ENCODE measurements at regions not wholly inside any gene's neighbourhood (a gene's known extent, or its start where the extent isn't known, plus 50 kb on each side); places are given as distances from the start of the nearest gene placed in this dataset.

DNA sequence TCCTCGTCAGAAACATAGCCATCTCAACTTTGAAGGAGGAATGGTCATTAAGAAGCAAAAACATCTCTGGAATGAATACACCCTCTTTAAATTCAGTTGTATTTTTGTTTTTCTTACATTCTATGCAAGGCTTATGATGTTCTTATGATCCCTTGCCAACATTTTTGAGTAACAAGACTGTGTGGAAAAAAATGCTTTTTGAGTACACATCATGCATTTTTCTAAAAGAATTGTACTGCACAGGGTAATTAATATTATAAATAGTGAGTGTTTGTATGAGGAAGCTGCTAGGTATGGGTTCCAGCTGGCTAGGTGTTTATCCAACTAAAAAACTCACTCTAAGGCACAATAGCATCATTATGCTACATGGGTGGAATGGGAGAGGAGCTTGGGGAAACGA lies 59.0 kb upstream of the SPATS2L start:
- TF ChIP-seq, protein P1, sequence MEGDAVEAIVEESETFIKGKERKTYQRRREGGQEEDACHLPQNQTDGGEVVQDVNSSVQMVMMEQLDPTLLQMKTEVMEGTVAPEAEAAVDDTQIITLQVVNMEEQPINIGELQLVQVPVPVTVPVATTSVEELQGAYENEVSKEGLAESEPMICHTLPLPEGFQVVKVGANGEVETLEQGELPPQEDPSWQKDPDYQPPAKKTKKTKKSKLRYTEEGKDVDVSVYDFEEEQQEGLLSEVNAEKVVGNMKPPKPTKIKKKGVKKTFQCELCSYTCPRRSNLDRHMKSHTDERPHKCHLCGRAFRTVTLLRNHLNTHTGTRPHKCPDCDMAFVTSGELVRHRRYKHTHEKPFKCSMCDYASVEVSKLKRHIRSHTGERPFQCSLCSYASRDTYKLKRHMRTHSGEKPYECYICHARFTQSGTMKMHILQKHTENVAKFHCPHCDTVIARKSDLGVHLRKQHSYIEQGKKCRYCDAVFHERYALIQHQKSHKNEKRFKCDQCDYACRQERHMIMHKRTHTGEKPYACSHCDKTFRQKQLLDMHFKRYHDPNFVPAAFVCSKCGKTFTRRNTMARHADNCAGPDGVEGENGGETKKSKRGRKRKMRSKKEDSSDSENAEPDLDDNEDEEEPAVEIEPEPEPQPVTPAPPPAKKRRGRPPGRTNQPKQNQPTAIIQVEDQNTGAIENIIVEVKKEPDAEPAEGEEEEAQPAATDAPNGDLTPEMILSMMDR (IDR thresholded peaks at IDR 0.05; ENCODE audit: insufficient read depth in 1 of 2, low read depth in 1 of 2, low read length in 1 of 2, severe bottlenecking in 1 of 2, unreplicated experiment in 1 of 2), result no peak
- peaks cover 2% of the 10 kb centered on the region for H3K4me1 Mint-ChIP-seq (ENCODE audit: low read depth, unreplicated experiment)
- intact Hi-C loops (cut with micrococcal nuclease; ENCODE audit: unreplicated experiment), result no loop called here
- no TSS peak for BruUV-seq (replicated peaks)
- no peak for DNase-seq
- H3K36me3 Mint-ChIP-seq (ENCODE audit: insufficient read depth, unreplicated experiment), result no peaks in the 10 kb centered on the region
- H3K27me3 Mint-ChIP-seq (ENCODE audit: insufficient read depth, unreplicated experiment), result no peaks in the 10 kb centered on the region
- H3K9me3 ChIP-seq, result no peaks in the 10 kb centered on the region
- H3K4me3 Mint-ChIP-seq (ENCODE audit: unreplicated experiment), result no peak overlapping the region
- H3K27me3 ChIP-seq (replicated peaks; ENCODE audit: control insufficient read depth, insufficient read depth, low read length), result no peaks in the 10 kb centered on the region
- POLR2A ChIA-PET, result no interaction called here
- H3K27ac Mint-ChIP-seq (ENCODE audit: unreplicated experiment), result no peak overlapping the region
- peaks cover 7% of the 10 kb centered on the region; the same call in 1 of the 2 replicates for H3K4me1 ChIP-seq
- H3K36me3 ChIP-seq (ENCODE audit: control insufficient read depth, insufficient read depth, low read length), result no peaks in the 10 kb centered on the region
- no peak overlapping the region for H3K4me3 ChIP-seq (ENCODE audit: low read depth, low read length)
- no peaks in the 10 kb centered on the region for H3K9me3 Mint-ChIP-seq (ENCODE audit: unreplicated experiment)
- CTCF ChIA-PET, result no interaction called here

DNA sequence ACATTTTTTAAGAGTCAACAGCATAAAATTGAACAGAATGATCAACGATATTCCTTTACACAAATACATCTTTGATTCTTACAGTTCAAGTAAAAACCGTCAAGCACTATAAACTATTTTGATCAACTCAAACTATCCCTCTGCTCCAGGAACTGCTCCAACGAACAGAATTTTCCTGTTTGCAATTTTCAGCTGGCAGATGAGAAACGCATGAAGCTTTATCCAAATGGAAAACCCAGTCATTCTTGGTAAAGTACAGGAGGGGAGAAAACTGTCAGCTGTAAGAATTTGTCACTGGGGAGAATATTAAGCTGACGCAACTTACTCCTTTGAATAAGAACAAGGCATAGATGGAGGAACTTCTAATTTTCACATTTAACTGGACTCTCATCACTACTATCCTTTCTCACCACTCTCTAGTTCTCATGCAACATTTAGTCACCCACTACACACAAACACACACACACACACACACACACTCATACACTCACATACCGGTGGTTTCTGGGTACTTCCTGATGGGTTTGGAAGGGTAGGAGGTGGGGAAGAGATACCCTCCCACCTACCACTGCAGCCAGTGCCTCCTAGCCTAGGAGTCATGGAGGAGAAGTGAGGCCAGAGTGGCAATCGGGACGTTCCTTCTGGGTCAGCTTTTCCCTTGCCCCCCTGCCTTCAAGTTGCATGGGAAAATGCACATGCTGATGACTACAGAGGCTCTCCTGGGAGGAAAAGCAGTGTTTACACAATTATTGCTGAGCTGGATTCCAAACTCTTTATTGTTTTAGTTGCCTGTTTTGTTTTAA lies 54.0 kb upstream of the SPATS2L start:
- CTCF ChIA-PET, result interaction anchor here (0.6 kb wide), 1 partner anchor 334 kb away, joined by 3 read pairs; no protein-coding TSS in a partner anchor

DNA sequence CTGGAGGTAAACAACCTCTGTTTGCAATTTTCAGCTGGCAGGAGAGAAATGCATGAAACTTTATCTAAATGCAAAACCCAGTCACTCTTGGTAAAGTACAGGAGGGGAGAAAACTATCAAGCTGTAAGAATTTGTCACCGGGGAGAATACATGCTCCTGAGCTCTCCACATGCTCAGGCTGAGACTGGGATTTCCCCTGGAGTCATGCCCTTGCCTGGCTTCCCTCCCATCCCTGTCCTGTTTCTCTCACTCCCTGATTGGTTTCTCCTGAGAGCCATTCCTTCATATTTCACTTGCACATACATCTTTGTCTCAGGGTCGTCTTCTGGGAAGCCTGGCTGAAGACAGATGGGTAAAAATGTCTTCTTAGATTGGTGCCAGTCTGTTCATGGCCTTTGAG lies 52.9 kb upstream of the SPATS2L start:
- Histone ChIP-seq H3K27me3 (replicated peaks; ENCODE audit: control insufficient read depth, insufficient read depth, low read length) (no peaks in the 10 kb centered on the region), H3K36me3 (ENCODE audit: control insufficient read depth, insufficient read depth, low read length) (no peaks in the 10 kb centered on the region), H3K9me3 (no peaks in the 10 kb centered on the region), H3K4me1 (peaks cover 20% of the 10 kb centered on the region), H3K4me3 (ENCODE audit: low read depth, low read length) (no peak overlapping the region)
- Mint-ChIP-seq H3K36me3 (ENCODE audit: insufficient read depth, unreplicated experiment) (no peaks in the 10 kb centered on the region), H3K27me3 (ENCODE audit: insufficient read depth, unreplicated experiment) (no peaks in the 10 kb centered on the region), H3K9me3 (ENCODE audit: unreplicated experiment) (no peaks in the 10 kb centered on the region), H3K4me1 (ENCODE audit: low read depth, unreplicated experiment) (peaks cover 14% of the 10 kb centered on the region), H3K4me3 (ENCODE audit: unreplicated experiment) (no peak overlapping the region), H3K27ac (ENCODE audit: unreplicated experiment) (no peak overlapping the region)
- intact Hi-C loops (cut with micrococcal nuclease; ENCODE audit: unreplicated experiment), result no loop called here
- CTCF ChIA-PET, result no interaction called here
- POLR2A ChIA-PET, result no interaction called here
- TF ChIP-seq, protein P1 (IDR thresholded peaks at IDR 0.05; ENCODE audit: insufficient read depth in 1 of 2, low read depth in 1 of 2, low read length in 1 of 2, severe bottlenecking in 1 of 2, unreplicated experiment in 1 of 2), result no peak
- BruUV-seq (replicated peaks), result no TSS peak
- no peak for DNase-seq

More for the DNA sequence above, 54.0 kb upstream of the SPATS2L start:
- no peaks in the 10 kb centered on the region for H3K9me3 Mint-ChIP-seq (ENCODE audit: unreplicated experiment)
- H3K4me1 ChIP-seq, result peaks cover 12% of the 10 kb centered on the region
- no TSS peak for BruUV-seq (replicated peaks)
- TF ChIP-seq, protein P1 (IDR thresholded peaks at IDR 0.05; ENCODE audit: insufficient read depth in 1 of 2, low read depth in 1 of 2, low read length in 1 of 2, severe bottlenecking in 1 of 2, unreplicated experiment in 1 of 2), result no peak
- intact Hi-C loops (cut with micrococcal nuclease; ENCODE audit: unreplicated experiment), result no loop called here
- no peaks in the 10 kb centered on the region for H3K36me3 ChIP-seq (ENCODE audit: control insufficient read depth, insufficient read depth, low read length)
- H3K4me3 Mint-ChIP-seq (ENCODE audit: unreplicated experiment), result no peak overlapping the region
- POLR2A ChIA-PET, result interaction anchor here (0.7 kb wide), 1 partner anchor 243 kb away, joined by 3 read pairs; no protein-coding TSS in a partner anchor
- H3K36me3 Mint-ChIP-seq (ENCODE audit: insufficient read depth, unreplicated experiment), result no peaks in the 10 kb centered on the region
- H3K4me3 ChIP-seq (ENCODE audit: low read depth, low read length), result no peak overlapping the region
- no peak for DNase-seq
- no peaks in the 10 kb centered on the region for H3K27me3 ChIP-seq (replicated peaks; ENCODE audit: control insufficient read depth, insufficient read depth, low read length)
- H3K4me1 Mint-ChIP-seq (ENCODE audit: low read depth, unreplicated experiment), result peaks cover 8% of the 10 kb centered on the region
- no peak overlapping the region for H3K27ac Mint-ChIP-seq (ENCODE audit: unreplicated experiment)
- no peaks in the 10 kb centered on the region for H3K9me3 ChIP-seq
- no peaks in the 10 kb centered on the region for H3K27me3 Mint-ChIP-seq (ENCODE audit: insufficient read depth, unreplicated experiment)

All from Caco-2 (cell line).